HG03108 (cell line): ENCODE measurements at regions not wholly inside any gene's neighbourhood (a gene's known extent, or its start where the extent isn't known, plus 50 kb on each side); places are given as distances from the start of the nearest gene placed in this dataset.
"Not testable (repeated sequence)": the region's sequence is repeated elsewhere in the genome, so short reads cannot be mapped to it uniquely, and the experiment has no call there.

ENCODE experiments used
- ATAC-seq: cut with Tn5 transposase; IDR thresholded peaks from one replicate; pipeline ENCODE4 v1.9.1; 2021; ENCODE audit warnings: moderate library complexity; ENCODE audit not compliant: unreplicated experiment

DNA sequence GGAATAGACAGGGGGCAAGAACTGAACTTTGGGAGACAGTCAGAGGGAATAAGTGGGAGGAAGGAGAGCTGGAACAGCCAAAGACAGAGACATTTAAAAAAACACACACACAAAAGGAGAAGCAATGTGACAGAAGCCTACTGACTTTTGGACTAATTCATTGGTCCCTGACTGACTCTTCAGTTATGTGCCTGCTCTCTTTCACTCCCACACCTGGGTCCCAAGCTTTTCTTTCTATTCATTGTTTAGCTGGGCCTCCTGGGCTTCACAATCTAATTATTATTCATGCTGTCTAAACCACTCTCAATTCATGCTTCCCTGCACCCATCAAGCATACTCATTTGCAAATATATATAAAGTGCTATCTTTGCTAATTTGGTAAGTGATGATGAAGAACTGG is 139.2 kb upstream of the IRS4 start:
- ATAC-seq, result no peak

DNA sequence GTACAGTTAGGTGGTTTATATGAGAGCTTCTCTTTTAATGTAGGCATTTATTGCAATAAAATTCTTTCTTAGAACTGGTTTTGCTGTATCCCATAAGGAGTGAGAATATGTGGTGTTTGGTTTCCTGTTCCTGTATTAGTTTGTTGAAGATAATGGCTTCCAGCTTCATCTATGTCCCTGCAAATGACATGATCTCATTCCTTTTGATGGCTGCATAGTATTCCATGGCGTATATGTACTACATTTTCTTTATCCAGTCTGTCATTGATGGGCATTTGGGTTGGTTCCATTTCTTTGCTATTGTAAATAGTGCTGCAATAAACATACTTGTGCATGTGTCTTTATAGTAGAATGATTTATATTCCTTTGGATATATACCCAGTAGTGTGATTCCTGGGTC is 106.7 kb upstream of the IRS4 start:
- not testable (repeated sequence) for ATAC-seq

DNA sequence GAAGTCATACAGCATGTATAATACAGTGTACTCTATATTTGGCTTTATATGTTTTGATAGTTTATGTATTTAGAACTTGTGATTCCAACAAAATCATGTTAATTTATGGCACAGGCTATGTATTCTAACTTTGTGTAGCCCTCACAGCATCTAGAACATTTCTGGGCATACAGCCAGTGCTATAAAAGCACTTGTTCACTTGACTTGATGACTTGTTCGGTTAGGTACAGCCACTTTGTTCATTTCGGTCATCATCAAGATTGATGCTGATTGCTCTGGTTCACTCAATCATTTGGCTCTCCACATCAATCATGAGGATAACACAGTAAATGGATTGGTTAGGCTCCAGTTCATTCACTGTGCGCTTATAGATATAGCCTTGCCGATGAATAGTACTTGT is 97.6 kb upstream of the IRS4 start:
- no peak for ATAC-seq

DNA sequence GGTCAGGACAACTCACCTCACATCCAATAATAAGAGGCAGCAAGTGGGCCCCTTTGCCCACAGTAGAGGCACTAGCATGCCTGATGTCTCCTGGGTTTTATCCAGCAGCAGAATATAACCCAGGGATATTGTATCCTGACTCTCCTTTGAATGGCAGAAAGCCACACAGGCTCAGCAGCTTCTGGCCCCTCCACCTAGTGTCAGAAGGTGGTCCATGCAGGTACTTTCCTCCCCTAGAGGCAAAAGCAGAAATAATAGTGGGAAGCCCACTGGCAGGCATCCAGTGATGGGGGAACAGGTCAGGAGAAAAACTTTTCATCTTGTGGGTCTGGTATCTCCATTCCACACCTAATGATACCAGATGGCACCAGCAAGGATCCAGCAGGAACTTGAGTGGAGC is 75.5 kb upstream of the IRS4 start:
- ATAC-seq, result no peak

DNA sequence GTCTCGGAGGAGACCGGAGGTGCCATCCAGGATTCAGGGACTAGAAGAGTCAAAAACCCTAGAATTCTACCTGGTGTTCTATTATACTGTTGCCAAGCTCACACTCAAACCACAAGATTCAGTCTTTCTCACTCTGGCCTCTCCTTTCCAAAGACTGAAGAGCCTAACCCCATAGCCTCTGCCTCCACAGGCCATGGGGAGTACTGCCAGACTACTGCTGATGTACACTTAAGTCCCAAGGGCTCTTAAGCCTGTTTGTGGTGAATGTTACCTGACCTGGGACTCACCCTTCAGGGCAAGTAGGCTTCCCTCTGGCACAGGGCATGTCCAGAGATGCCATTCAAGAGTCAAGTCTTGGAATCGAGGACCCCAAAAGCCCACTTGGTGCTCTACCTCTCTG is 58.9 kb upstream of the IRS4 start:
- ATAC-seq, result no peak
